CD4-positive, alpha-beta T cell treated with Interleukin-4 for 4 hours (primary cell): ENCODE measurements at regions not wholly inside any gene's neighbourhood (a gene's known extent, or its start where the extent isn't known, plus 50 kb on each side); places are given as distances from the start of the nearest gene placed in this dataset.

Experiments used
- DNase-seq: peaks from one replicate; pipeline ENCODE4 v3.0.0-alpha.2; 2020

DNA sequence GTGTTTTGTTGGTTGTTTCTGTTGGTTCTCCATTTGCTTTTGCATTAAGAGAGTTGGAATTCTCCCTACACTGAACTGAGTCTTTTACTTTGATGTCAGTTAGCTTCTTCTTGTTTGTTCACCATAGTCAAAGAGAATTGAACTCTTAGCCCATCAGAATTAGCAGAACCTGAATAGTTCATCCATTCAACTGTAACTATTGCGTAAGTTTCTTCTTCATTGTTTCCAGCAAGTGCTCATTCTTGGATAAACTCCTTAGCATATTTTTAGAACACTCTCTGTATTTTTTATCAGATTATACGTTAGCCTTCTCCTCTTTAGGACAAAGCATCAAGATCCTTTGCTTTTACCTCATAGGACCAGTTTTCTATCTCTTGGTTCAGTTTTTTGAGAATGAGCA lies 128.4 kb upstream of the RAB11FIP2 start:
- DNase-seq = no peak

DNA sequence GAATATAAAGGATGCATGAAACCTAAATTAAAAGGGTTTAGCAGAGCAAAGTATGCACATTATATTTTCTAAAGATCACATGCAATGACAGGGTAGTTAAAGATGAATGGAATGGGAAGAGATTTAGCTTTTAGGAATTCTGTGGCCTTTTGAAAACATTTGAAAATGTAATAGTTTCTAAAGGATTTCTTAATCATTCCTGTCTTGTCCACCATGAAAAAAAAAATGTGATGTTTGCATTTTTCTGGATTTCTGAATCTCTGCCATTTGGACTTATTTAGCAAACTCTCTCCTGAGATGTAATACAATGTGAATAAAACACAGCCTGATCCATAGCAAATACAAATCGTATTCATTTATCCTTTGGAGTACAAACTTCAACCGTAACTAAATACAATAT lies 126.6 kb upstream of the RAB11FIP2 start:
- DNase-seq = no peak

DNA sequence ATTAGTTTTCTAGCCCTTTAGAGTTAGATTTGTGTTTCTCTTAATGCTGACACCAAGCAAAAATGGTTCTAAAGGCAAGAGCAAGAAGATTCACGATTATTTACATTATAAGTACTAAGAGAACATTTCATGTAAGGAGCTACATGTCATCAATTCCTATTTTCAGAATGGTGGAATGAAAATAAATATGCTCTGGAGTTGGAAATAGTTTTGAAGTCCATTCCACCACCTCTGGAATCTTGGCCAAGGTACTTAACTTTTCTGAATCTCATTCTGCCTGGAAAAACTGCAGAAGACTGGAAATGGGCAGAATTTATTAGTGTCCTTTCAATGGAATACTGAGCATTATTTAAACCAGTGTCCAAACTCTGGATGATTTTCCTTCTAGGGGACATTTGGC lies 125.1 kb upstream of the RAB11FIP2 start:
- no peak for DNase-seq

DNA sequence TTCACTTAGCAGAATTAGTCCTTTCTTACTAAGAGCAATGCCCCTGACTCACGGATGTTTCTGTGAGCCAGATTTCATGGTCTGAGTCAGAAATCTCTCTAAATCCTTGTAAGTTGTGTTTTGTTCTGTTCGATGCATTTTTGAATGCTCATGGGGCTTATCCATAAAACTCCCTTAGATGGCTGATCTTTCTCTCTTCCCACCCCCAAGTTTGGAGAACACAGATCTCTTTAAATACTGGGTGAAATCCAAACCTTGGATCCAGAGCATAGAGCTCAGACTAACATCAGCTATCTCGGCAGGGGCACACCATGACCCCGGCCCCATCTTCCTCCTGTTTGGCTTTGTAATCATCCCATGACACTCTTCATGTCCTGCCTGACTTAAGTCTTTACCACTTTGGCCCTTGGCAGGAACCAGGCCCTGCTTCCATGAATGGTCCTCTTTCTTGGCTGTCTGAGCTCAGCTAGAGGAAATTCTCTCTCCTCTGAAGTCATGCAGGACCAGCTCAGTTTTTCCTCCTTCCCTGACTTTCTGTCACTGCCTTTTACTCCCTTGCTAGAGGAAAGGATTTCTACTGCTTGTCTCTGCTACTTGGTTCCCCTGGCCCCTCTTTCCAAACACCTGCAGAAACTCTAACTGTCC lies 120.4 kb upstream of the RAB11FIP2 start:
- DNase-seq = no peak

DNA sequence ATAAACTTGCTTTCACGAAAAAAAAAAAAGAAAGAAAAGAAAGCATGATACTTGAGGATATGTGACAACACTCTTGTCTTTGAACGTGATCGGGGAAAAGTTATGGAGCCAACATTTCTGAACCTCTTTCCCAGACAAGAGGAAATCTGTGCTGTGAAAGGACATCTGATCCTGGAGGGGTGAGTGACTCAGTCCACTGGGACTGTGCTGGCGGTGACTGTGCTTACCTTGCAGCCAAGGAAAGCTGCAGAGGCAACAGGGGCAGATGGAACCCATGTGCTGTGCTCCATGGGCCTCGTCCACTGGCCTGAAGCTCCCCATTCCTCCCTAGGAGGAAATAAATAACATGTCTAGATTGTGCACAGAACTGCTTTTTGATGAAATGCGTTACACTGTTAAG lies 116.5 kb upstream of the RAB11FIP2 start:
- no peak for DNase-seq

DNA sequence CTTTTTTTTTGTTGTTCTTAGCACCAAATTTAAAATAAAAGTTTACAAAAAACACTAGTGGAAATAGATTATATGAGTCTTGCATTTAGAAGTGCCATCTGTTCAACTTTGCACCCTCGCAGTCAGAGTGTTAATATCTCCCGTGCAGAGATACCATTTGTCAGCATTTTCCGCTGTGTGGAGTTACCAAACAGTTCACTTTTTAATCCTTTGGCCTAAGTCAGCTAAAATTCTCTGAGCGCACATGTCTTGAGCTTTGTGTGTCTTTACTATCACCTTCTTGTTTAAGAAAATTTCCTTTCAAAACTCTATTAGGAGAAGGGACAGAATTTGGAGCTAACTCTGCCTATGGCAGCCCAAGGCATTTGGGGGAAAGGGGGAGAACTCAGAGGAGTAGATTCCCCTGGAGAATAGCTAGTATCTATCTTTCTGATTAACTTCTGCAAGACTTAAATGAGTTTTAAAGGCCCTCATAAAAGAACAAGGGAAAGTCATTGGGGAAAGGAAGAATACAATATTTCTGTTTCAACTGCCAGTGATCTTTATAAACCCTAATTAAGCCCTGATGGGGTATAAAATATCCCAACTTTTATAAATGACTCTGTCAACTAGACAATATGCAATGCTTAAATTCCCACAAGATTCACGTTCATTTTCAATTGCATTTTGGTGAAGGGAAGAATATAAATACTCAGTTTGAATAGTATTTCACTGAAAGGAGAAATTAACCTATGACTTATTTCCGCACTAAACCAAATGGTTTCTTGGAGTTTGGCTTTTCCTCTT lies 114.9 kb upstream of the RAB11FIP2 start:
- DNase-seq = no peak

DNA sequence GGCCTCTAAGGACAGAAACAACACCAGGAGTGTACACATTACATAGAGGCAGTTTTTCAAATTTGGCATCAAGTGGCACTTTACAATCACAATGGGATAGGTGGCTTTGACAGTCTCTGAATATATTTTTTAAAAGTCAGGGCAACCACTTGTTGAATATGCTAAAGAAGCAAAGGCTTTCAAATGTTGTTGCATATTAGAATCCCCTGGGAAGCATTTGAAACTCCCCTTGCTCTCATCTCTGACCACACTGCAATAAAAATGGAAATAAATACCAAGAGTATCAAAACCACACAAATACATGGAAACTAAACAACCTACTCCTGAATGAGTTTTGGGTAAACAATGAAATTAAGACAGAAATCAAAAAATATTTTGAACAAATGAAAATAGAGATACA lies 106.5 kb upstream of the RAB11FIP2 start:
- no peak for DNase-seq

DNA sequence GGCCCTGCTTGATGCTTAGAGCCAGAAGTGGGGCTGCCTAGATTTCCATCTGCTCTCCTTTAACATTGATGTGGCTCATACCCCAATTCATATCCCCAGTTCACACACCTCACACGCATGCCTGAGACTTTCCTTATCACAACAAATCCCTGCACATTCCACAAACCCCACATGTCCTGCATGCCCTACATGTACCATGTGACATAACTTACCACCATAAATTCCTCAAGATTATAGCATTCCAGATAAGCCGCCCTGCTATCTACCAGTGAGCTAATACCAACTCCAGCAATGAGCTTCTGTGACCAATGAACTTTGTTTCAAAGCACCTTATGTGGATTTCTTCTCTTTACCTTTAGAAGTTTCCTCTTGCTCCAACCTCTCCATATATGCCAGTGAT lies 104.7 kb upstream of the RAB11FIP2 start:
- DNase-seq = no peak

DNA sequence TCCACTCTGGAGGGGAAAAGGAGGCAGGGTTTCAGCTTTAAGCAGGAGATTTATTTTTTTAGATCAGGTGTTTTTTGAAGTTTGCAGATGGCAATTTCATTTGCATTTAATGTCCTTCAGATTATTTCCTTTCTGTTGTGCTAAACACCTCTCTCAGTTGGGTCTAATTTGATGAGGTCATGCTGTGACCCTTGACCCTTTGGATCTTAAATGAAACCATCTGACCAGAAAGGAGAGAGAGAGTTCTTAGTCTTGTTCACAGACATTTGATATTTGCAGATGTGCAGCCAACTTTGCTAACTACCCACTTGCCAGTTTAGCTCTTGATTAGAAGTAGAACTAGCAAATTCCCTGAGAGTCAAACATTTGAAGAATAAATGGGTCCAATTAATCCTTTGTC lies 101.5 kb upstream of the RAB11FIP2 start:
- DNase-seq = no peak

DNA sequence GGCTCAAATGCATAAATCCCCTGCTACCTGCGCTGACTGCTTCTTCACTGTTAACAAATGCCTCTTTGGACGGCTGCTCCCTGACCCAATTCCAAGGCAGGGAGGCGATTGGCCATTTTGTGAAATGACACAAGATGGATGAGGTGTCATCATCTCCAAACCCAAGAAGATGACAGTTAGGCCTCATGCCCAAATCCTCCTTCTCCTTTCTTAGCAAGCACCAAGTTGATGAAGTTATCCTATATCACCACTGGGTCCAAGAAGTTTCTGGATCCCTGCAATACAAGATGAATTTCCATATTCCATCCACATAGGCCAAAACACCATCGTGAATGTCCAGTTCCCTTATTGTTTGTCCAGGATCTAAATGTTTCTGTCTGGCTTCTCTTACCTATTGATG lies 98.5 kb upstream of the RAB11FIP2 start:
- no peak for DNase-seq

DNA sequence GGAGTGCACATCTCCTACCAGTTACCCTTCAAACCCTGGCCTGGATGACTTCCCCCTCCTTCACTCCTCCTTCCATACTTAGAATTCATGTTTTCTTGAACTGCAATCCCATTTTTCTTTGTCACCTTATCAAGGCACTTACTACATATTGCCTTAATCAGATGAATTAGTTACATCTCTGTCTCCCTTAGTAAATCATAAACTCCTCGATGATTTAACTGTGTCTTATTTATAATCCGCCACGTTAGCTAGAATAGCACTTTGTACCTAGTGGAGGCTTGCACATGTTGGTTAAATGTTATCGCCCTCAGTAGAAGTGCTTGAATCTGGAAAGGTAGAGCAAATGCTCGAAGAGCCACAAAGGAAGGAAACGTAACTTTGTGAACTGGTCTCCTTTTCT lies 94.7 kb upstream of the RAB11FIP2 start:
- no peak for DNase-seq

DNA sequence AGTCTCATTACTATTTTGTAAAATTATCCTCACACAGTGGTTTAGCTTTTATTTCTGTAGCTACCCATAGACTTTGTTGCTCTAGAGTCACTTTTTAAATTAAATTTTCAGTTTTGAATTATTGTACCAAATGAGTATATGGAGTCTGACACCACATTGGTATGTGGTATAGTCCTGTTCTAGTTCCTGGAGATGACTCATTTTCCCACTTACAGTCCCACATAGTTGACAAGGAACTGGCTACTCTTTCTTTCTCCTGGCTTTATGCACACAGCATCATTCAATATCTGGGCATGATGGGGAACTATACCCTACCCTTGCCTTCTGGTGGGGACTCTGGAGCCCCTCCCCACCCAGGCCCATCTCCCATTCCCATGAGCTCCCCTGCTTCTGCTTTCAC lies 92.6 kb upstream of the RAB11FIP2 start:
- no peak for DNase-seq

DNA sequence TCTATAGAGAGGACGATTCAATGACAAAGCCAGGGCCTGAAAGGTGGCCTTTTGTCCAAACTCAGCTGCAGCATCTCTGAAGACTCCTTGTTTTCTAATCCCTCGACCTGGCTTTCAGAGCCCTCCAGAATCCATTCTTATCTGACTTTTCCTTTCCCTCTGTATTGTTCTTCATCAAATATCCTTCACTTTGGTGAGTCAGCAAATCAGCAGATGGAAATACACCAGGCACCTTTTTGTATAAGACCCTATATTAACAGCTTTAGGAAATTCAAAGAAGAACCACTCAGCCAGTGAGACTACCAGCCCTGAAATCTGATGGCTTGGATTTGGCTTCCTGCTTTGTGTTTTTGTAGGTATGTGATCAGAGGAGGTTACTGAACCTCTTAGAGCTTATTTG lies 81.9 kb upstream of the RAB11FIP2 start:
- no peak for DNase-seq

DNA sequence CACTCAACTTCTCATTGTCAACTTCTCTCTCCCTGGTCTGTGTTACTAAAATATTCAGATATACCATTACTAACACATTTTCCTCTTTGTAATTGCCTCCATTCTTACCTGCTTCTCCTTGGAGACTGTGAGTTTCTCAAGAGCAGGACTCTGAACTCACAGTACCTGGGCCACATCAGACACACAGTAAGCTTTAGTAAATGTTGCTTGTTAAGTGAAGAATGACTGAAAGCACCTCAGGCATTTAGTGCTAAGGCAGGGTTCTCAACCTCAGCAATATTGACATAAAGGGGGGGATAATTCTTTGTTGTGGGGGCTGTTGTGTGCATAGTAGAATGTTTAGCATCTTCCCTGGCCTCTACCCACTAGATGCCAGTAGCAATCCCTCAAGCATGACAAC lies 72.0 kb upstream of the RAB11FIP2 start:
- DNase-seq = no peak

DNA sequence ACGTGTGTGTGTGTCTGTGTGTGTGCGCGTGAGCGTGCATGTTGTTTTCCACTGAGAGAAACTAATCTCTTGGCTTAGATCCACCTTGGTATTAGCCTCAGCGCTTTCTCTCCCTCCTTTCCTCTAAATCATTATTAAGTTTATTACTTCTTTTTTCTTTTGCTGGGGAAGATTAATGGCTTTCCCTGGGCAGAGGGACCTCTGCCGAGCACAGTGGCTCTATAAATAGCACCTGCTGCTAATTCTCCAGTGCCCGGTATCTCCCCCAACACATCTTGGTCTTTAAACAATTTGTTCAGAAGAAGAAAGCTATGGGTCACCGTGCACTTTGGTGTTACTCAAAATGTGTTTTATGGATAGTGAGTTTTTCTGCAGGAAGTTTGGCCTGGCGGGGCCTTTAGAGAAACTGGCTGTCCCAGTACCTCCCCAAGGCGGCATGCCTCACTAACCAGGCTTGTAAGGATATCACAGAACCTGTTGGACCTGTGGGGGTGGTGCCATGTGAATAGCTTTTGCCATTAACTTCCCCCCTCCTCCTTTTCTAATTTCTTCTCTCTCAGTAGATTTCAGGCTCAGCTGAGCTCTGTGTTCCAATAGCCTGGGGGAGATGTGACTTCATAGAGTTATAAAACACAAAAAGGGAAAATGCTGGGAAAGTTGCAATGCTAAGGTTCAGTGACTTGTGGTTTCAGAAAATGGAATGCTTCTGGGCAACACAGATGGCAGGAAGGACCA lies 70.1 kb upstream of the RAB11FIP2 start:
- DNase-seq = no peak

DNA sequence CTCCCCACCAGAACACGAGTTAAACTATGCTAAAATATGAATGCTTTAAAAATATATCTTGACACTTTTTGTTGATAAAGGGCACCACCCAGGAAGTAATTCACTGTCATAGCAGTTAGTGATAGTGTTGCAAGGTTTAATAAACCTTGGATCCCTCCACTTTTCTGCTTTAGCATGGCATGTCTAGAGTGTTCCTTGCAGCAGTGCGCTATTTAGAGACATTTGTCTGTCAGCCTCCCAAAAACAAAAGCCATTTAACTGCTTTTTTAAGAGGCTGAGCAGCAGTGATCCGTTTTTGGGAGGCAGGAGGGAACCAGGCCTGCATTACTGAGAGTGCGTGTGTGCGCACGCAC lies 69.6 kb upstream of the RAB11FIP2 start:
- DNase-seq = no peak

DNA sequence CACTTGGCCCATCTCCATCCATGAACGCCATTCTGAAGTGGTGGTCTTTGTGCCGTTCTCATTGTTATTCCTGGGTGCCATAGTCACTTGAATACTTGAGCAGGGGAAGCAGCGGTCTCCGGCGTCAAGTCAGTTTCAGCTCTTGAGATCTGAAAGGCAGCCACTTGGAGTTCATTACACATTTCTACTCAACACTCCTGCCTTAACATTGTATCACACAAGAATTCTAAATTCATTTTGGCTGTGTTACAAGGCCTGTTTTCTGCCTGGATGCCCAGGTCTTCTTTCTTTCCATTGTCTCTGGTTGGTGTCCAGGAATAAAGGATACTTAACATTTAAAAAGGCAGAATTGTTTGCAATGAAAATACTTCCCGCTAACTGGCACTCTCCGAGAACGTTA lies 69.0 kb upstream of the RAB11FIP2 start:
- DNase-seq = no peak

DNA sequence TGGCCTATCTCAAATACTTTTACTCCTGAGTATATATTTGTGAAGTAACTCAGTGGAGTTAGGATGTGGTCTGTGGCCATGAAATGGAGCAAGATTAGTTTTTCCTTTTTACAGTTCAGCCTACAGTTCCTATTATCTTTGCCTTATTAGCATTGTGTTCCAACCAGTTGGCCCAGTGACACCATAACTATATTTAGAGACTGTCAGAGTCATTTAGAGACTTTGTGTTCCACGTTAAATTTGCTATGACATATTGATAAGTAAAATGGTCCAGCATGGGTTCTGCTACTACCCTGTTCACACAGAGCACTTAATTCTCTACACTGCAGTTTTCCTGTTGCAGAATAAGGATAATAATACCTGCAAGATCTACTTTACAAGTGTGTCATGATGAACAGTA lies 68.3 kb upstream of the RAB11FIP2 start:
- DNase-seq = no peak

DNA sequence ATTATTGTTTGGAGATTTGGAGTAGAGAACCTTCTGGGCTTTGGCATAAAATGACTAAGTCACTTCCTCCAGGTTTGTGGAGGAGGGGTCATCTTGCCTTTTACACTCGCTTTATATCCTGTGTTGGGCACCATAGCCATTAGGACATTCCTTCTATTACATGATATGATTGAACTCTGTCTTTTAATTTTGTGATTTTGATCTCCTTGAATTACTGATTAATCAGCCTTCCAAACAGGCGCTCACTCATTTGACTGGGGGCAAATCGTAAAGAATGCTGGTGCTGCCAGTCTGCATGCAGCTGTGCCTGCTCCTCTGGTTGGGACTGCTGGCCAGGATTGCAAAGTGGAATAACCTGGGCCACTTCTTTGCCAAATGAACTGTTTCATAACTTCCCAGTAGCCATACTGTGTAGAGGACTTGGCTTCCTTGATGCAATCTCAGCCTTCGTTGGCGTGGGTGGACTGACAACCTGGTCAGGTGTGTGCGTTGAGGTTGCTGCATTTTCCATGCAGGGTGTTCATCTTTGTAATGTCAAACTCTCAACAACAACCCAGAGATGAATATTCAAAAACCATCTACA lies 65.9 kb upstream of the RAB11FIP2 start:
- no peak for DNase-seq

DNA sequence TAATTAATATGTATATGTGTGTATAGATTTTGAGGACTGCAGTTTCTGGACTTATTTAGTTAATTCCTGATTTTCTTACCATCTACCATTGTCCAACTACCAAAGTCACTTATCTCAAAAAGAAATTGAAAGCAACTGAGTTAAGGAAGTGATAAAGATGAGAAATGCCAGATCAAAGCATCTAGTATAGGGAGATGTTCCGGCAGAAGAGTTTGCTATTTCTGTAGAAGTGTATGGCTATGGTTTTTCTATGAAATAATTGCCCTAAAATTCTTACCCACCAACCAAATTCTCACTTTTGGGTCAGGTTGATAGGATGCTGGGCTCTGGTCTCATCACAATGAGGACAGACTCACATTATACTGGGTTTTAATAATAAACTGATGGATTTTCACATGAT lies 64.0 kb upstream of the RAB11FIP2 start:
- DNase-seq = no peak

DNA sequence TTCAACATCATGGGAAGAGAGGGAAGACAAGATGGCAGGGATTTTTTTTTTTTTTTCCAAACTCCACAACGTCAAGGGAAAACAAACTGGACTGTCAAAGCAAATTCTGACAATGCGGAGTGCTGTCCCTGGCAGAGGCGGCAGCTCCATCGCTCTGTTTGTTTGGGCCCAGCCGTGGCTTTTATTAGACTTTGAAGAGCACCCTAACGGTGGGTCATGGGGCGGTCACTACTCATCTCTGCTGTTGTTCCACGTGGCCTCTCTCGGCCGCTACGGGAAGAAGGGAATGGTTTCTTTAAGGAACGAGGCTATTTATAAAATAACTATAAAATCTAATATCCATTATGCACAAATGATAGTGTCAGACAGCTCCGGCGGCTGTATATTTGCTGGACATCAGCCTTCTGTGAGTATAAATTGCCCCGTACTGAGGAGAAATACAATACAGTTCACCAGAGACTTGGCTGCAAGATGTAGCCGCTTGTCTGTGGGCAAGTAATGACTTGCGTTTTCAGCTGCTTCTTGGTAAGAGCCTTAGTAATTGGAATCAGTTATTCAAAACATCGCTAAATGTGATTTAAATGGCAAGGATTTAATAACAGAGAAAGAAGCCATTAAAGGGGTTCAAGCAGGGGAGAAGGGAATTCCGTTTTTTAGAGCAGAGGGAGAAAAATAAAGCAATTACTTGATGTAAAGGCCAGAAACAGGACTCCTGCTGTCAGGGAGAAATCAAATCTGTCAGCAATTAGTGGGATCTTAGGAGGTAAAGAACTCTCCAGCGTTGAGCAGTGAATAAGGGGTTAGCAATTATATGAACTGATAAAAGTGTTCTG lies 61.7 kb upstream of the RAB11FIP2 start:
- DNase-seq = no peak

DNA sequence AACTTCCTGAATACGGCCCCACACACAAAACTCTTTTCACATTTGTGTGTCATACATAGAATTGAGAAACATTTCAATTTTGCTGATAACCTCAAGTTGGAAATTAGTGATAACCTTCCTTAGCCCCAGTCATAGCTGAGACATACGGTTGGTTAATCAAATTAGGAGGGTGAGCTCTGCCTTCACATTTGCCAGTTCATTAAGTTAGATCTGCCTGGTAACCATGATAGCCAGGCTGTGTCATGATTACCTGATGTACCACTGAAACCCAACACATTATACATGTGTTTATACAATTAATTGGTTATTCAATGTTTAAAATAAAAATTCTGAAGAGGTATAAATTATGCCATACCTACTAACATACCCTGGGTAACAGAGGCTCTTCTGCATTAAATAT lies 60.8 kb upstream of the RAB11FIP2 start:
- DNase-seq = no peak

DNA sequence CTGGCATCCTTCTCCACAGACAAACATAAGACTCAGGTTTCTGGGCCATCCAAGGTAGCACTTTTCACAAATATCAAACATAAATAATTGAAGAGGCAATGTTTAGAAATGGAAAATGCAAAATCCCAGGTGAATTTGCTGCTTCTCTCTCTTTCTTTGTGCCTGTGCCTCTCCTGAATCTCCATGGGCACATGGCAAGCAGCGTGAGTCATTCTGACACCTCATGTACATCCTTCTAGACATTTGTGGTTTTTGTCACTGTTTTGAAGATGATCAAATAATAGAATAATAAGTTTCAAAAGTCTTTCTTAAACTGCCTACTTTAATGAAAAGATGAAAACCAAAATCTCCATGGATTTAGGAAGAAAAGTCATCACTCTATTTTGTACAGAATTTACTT lies 60.3 kb upstream of the RAB11FIP2 start:
- DNase-seq = no peak
